Stimulated activated CD4-positive, alpha-beta T cell treated with anti-CD3 and anti-CD28 coated beads, Interleukin-12 subunit alpha, Interleukin-12 subunit beta, amount 100 ng/mL, for 4 hours (primary cell): ENCODE measurements at regions not wholly inside any gene's neighbourhood (a gene's known extent, or its start where the extent isn't known, plus 50 kb on each side); places are given as distances from the start of the nearest gene placed in this dataset.

Experiments used
- DNase-seq: peaks from one replicate; pipeline ENCODE4 v3.0.0-alpha.2; 2020

DNA sequence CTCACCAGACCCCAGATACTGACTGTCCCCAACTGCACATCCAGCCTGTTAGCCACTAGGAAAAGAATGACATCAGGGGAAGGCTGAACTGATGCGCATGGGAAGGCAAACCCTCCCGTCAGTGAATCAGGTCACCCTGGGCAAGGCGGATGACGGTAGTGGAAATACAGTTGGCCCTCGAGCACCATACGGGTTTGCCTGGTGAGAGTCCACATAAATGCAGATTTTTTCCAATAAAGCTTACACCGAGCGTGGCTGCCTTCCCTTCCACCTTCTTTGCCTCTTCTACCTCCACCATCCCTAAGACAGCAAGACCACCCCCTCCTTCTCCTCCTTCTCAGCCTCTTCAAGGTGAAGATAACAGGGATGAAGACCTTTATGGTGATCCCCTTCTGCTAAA, 236.1 kb upstream of the TNRC6C start:
- DNase-seq, result no peak

DNA sequence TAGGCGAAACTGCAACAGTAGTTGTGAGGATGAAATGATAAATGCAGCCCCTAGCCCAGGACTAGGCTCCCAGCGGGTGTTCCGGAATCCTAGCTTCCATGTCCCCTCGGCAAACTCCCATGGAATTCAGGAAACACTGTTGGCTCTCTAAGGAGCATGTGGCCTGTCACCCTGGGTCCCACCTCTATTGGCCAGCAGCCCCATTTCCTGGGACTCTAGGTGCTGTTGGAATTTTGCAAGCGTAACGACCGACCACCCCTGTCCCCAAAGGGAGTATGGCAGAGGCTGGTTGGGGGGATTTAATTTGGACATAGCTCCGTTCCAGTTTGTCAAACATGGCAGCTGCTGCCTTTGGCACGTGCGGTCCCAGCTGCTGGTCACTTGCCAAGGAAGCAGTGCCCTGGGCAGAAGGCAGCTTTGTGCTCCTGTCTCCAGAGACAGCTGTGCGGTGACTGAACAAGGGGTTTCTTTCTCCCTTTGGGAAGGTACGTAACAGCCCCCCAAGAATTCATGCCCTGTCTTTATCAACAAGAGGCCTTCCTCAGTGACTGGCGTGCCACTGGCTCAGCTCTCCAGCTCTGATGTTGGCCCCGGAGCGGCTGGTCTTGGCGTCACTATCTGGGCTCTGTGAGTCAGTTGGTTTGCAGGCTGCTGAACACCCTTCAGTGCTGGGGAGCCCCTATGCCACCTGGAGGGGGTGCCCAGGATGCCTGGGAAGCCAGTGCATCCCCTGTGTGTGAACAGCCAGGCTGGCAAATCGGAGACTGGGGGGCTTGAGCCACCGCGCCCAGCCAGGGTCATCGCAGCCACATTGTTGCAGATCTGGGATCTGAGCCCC, 235.2 kb upstream of the TNRC6C start:
- no peak for DNase-seq

- no peak for DNase-seq
Observed at GRCh38 chr17:77723909-77724875, 234.3 kb upstream of the TNRC6C start.

- DNase-seq, result no peak
Observed at GRCh38 chr17:77724876-77725615, 233.5 kb upstream of the TNRC6C start.

DNA sequence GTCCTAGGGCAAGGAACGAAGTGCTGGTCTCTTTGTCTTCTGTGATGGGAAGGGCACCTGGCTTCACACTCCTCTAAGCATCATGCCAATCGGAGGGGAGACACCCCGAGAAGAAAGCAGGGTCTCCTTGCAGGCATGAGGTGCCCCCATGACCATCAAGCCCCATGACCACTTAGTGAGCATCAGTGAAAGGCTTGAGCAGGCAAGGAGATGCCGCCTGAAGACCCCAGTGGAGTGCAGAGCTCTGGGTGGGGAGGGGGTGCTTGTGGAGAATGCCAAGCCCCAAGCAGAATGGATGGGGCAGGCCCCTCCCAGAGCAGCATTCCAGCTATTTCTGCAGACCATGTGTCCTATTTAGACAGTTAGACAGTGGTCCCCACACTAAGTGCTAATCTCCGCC, 232.7 kb upstream of the TNRC6C start:
- DNase-seq, result no peak

DNA sequence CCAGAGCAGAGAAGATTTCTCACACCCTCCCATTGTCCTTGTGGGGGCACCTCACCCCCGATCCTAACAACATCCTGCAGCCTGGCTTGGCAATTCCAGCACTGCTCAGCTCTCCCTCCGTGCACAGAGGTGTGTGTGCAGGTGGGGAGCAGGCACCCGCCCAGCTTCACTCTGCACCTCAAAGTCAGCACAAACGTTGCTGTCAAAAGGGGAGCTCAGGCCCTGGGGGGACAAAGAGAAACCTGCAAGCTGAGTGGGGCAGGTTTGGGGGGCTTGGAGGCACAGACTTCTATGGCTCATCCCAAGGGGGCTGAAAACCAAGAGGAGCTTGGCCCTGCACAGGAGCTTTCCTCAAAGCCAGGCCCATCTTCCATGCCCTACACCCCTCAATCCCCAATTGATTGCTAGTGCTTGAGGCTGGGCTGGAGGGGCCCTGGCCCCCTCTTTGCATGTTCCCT, 231.9 kb upstream of the TNRC6C start:
- DNase-seq, result no peak

DNA sequence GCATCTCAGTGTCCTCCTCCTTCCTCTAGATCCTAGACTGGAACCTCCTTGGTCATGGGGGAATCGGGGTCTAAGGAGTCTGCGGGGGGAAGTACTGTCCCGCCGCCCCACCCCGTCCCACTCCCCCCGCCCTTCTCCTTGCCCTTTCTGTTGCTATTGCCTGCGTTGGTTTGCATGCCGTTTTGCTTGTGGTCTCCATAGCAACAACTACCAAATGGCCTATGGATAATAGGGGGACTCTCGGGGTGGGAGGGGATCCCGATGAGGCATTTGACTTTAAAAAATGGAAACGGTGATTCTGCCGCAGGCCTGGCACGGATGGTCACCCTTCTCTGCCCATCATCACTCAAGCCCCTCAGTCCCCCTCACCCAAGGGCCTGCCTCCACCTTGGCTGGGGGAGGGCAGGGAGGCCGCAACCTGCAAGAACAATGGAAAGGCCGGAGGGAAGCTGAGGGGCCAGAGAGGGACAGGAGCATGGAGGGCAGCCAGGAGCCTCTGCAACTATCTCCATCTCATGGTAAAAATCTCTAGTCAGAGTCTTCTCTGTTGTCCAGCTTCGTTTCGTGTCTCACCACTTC, 231.4 kb upstream of the TNRC6C start:
- DNase-seq, result no peak

GRCh38 chr17:77728474-77728795, 230.1 kb upstream of the TNRC6C start:
- DNase-seq, result no peak

GRCh38 chr17:77728871-77729270, 229.6 kb upstream of the TNRC6C start:
- no peak for DNase-seq

DNA sequence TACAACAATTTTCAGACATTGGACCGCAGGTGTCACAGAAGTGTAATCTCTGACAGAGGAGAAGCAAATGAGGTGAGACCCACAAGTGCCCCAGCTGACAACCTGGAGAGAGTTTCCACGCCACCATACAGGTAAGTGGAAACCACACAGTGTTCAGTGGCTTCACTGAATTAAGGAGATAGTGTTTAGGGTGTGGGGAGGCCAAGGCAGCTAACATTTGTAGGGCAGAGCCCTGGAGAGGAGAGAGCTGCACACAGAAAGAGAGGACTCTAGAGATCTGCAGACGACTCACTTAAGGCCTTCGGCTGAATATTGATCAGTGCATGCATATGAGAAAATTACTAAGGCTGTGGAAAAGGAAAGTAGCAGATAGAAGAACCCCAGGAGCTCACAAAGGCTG, 228.9 kb upstream of the TNRC6C start:
- DNase-seq, result no peak

- no peak for DNase-seq
Observed at GRCh38 chr17:77730376-77730775, 228.1 kb upstream of the TNRC6C start.

DNA sequence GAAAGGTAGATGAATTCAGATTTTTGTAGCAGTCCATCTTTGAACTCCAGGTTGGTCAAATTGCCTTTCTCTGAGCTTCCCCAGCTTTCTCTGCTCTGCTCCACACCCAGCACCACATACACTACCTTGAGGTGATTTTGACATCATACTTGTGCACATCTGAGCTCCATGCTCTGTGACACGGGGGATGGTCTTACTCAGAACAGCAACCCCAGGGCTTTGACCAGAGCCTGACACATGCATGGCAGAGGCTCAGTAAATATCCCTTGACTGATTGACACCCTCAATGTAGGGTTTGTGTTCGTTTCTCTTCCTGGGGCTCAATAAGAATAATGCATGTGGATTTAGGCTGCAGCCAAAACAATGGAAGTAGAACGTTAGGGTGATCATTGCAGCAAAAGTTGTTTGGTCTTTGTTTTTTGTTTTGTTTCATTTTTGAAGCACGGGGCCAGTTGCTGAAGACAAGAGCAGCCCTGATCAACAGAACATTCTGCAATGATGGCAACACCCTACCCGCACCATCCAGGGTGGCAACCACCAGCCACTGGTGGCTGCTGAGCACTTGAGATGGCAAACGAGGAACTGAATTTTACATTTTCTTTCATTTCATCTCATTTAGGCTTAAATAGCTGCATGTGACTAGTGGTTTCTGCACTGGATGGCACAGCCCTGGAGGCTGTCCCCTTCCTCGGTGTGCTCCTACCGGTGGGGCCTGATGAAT, 224.8 kb upstream of the TNRC6C start:
- no peak for DNase-seq

DNA sequence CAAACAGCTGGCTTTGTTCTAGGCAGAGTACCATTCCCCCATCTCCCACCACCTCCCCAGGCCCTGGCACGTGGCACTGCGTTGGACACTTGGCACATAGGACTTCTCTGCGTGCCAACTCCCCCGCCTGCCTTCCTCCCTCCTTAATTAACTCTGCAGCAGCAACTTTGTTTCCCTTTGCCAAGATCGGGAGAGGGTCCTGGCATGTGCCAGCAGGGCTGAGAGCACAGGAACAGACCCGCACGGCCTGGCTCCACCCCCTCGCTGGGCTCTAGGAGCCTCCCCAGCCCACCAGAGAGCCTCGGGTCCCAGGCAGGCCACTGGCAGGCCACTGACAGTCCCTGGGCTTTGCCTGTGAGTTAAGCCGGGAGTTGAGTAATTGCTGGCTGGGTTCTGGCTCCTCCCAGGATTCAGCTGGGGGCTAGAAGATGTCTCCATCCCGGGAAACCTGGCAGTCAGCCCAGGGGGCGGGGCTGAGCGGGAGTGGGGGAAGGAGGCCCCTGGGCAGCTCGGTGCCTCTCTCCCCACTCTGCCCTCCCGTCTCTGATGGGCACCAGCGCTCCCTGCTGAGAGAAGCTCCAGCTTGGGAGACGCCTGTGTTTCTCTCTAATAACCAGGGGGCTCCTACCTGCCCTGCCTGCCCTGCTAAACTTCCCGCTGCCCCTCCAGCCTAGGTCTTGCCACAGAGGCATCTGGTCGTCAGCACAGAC, 224.0 kb upstream of the TNRC6C start:
- no peak for DNase-seq

- no peak for DNase-seq
Observed at GRCh38 chr17:77735081-77735565, 223.4 kb upstream of the TNRC6C start.

- no peak for DNase-seq
Observed at GRCh38 chr17:77735566-77736198, 222.8 kb upstream of the TNRC6C start.

GRCh38 chr17:77736199-77736585, 222.3 kb upstream of the TNRC6C start:
- no peak for DNase-seq

DNA sequence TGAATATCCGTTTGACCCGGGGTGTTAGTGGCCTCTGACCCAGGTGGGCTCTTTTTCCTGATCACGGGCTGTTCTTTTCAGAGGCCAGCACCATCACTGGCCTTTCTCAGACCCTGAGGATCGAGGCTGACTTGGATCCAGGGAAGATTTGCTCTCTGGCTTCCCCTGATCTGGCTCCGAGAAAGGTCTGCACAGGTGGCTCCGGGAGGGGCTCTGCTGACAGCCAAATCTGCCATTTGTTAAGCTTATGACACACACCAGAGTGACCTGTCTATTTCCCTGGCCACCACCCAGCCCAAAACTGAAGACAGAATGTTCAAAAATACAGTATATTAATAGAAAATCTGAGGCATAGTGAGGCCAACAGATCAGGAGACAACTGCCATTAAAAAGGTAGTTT, 221.8 kb upstream of the TNRC6C start:
- DNase-seq, result no peak

DNA sequence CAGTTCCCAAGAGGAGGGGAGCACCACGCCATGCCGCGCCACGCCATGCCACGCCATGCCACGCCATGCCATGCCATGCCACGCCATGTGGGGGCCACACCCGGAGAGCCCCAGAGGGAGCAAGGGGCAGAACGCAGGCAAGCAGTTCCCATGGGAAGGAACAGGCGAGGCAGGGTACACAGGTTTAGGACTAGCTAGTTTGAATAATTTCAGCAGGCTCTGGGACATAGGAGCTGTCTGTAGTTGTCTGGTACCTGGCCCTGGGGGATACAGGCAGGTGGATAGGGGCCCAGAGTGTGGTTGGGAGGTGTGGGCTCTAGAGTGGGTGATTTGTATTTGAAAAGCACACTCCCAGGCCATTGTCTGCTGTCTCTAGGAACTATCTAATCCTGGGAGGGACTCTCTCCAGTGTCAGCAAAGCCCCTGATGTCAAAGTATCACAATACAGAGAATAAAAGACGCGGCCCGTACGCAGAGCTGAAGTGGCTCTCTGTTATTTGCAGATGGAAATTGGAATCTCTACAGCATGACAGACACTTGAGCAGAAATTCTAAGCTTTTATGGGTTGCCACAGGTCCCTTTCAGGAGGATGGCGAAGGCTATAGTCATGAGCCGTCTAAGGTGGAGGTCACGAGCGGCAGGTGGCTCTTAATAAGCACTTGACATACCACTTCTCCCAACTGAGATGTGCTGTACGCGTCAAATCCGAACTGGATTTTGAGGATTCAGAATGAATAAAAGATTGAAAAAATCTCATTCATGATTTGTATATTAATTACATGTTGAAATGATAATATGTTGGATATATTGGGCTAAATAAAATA, 220.8 kb upstream of the TNRC6C start:
- no peak for DNase-seq

DNA sequence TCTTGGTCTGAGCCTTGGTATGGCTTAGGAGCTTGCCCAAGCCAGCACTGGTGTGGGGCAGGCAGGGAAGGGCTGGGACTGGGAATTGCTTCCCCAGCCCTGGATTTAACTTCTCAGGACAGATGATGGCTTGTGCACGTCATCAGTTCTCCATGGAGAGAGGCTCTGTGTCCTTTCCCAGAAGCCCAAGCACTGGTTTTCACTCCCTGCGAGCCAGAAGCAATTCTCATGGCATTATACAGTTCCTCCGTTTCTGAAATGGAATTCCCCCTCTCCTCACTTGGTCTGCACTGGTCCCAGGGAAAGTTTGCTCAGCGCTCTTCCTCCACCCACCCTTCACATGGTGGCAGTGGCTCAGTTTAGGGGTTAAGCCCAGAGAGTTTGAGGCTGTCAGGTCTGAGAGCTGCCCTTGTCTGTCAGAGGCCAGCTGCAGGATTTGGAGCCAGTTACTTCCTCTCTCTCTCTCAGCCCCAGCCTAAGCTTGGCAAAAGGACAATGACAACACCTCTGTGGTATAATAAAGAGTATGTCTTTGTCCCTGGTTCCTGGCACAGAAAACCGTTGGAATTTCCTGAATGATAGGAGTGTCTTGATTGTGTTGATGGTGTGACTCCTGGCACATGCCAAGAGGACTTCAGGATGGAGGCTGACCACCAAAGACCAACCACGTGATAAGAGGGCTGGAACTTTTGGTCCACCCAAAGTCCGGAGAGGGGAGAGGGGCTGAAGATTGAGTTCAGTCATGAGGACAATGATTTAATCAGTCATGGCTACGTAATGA, 219.6 kb upstream of the TNRC6C start:
- DNase-seq, result no peak
